Memory B cell (primary cell): ENCODE measurements at regions not wholly inside any gene's neighbourhood (a gene's known extent, or its start where the extent isn't known, plus 50 kb on each side); places are given as distances from the start of the nearest gene placed in this dataset.

Experiments
- ATAC-seq: fragments of 150-1000 bp; cut with Tn5 transposase; 2 replicates; pipeline ENCODE4 v1.10.0; 2021; ENCODE audit warnings: low read depth, mild to moderate bottlenecking, moderate library complexity
- DNase-seq, 2 donors: peaks; one replicate each; pipeline ENCODE4 v3.0.0; 2022; ENCODE audit warnings: low spot score in 2 of 2
- H3K27ac Mint-ChIP-seq: one replicate; pipeline ENCODE4 v1.8.0; 2022; ENCODE audit warnings: mild to moderate bottlenecking, moderate library complexity, mixed read lengths
- H3K27me3 Mint-ChIP-seq: one replicate; pipeline ENCODE4 v1.8.0; 2022; ENCODE audit warnings: mixed read lengths
- H3K36me3 Mint-ChIP-seq: one replicate; pipeline ENCODE4 v1.8.0; 2022; ENCODE audit warnings: mild to moderate bottlenecking, mixed read lengths
- H3K4me1 Mint-ChIP-seq: one replicate; pipeline ENCODE4 v1.8.0; 2022; ENCODE audit warnings: mixed read lengths
- H3K4me3 Mint-ChIP-seq: one replicate; pipeline ENCODE4 v1.8.0; 2022; ENCODE audit warnings: mild to moderate bottlenecking, moderate library complexity, mixed read lengths
- H3K9me3 Mint-ChIP-seq: one replicate; pipeline ENCODE4 v1.8.0; 2022; ENCODE audit warnings: mixed read lengths

DNA sequence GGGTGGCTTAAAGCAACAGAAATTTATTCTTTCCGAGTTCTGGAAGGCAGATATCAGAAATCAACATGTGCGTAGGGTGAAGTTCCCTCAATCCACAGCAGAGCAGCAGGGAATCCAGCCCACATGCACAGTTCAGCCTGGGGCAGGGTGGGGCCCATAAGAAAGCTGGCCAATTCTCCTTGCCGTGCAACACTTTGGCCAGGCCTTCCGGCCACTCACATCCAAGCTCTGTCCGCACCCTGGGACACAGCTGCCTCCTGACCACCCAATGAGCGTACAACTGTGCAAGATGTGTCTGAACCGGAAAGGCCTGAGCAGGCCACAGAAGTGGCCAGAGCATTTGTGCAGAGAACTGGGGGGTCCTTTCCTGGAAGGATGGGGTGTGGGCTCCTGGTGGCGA is 274.9 kb downstream of the GADD45G start:
- no peak for DNase-seq
- no peak for ATAC-seq
- Mint-ChIP-seq H3K27ac (no peak overlapping the region), H3K4me1 (no peaks in the 10 kb centered on the region), H3K36me3 (no peaks in the 10 kb centered on the region), H3K27me3 (peaks cover 2% of the 10 kb centered on the region), H3K4me3 (no peak overlapping the region), H3K9me3 (no peaks in the 10 kb centered on the region)

DNA sequence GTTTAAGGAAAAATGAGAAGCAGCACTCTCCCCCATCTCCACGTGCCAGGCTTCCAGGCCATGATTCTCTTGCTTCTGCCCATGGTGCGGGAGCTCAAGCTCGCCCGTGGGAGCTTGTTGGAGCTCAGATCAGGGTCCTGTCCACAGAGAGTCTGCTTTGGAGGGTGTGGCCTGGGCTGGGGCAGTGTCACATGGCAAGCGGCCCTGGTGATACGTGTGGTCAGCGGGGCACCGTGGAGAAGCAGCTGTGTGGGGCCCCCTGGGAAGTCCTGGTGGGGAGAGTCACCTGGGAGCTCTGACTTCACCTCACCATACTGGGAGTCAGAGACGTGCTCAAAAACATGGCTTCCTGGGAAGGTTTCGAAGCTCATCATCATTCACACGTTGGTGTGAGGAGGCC is 275.3 kb downstream of the GADD45G start:
- H3K4me1 Mint-ChIP-seq: no peaks in the 10 kb centered on the region
- no peak for ATAC-seq
- DNase-seq: no peak
- no peak overlapping the region for H3K27ac Mint-ChIP-seq
- H3K27me3 Mint-ChIP-seq: peaks cover 2% of the 10 kb centered on the region
- no peak overlapping the region for H3K4me3 Mint-ChIP-seq
- H3K36me3 Mint-ChIP-seq: no peaks in the 10 kb centered on the region
- no peaks in the 10 kb centered on the region for H3K9me3 Mint-ChIP-seq

DNA sequence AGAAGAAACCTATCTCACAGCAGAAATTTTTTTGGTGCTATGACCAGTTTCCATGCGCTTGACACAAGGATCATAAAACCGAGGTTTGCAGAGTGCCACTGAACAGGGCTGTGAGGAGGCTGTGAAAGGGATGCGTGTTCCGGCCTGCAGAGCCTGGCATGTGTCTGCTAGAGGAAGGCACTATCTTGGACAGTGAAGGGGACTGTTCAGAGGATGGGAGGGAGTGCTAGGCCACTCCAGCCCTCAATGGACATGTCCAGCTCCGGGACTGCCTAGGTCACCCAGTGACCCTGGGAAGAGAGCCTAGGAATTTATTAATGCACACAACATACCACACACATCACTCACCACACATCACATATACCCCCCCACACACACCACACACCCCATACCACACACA is 275.9 kb downstream of the GADD45G start:
- ATAC-seq (no peak), DNase-seq (no peak)
- H3K27ac Mint-ChIP-seq: no peak overlapping the region
- H3K9me3 Mint-ChIP-seq: no peaks in the 10 kb centered on the region
- no peaks in the 10 kb centered on the region for H3K4me1 Mint-ChIP-seq
- no peaks in the 10 kb centered on the region for H3K36me3 Mint-ChIP-seq
- H3K4me3 Mint-ChIP-seq: no peak overlapping the region
- peaks cover under 1% of the 10 kb centered on the region for H3K27me3 Mint-ChIP-seq

GRCh38 chr9:89881431-89881830 is 276.6 kb downstream of the GADD45G start:
- ATAC-seq: no peak
- DNase-seq: no peak
- no peaks in the 10 kb centered on the region for H3K4me1 Mint-ChIP-seq
- H3K27ac Mint-ChIP-seq: no peak overlapping the region
- H3K27me3 Mint-ChIP-seq: no peaks in the 10 kb centered on the region
- no peaks in the 10 kb centered on the region for H3K9me3 Mint-ChIP-seq
- H3K4me3 Mint-ChIP-seq: no peak overlapping the region
- H3K36me3 Mint-ChIP-seq: no peaks in the 10 kb centered on the region

DNA sequence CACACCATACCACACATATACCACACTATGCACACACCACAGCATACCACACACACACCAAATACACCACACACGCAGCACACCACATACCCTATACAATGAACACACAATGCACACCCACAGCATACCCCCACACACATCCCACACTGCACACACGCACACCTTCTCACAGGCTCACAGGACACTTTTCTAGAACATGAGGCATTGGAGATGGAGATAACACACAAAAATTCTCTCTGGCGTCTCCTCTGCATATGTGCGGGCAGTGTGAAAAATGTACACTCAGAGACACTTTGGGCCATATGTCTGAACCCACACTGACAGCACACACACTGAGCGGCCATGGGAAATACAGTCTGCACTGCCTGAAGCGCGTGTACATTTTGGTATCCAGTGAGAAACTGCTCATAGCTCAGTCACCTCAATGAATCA is 278.1 kb downstream of the GADD45G start:
- DNase-seq: no peak
- H3K27ac Mint-ChIP-seq: no peak overlapping the region
- no peaks in the 10 kb centered on the region for H3K4me1 Mint-ChIP-seq
- H3K27me3 Mint-ChIP-seq: no peaks in the 10 kb centered on the region
- no peak overlapping the region for H3K4me3 Mint-ChIP-seq
- no peak for ATAC-seq
- no peaks in the 10 kb centered on the region for H3K9me3 Mint-ChIP-seq
- H3K36me3 Mint-ChIP-seq: no peaks in the 10 kb centered on the region

DNA sequence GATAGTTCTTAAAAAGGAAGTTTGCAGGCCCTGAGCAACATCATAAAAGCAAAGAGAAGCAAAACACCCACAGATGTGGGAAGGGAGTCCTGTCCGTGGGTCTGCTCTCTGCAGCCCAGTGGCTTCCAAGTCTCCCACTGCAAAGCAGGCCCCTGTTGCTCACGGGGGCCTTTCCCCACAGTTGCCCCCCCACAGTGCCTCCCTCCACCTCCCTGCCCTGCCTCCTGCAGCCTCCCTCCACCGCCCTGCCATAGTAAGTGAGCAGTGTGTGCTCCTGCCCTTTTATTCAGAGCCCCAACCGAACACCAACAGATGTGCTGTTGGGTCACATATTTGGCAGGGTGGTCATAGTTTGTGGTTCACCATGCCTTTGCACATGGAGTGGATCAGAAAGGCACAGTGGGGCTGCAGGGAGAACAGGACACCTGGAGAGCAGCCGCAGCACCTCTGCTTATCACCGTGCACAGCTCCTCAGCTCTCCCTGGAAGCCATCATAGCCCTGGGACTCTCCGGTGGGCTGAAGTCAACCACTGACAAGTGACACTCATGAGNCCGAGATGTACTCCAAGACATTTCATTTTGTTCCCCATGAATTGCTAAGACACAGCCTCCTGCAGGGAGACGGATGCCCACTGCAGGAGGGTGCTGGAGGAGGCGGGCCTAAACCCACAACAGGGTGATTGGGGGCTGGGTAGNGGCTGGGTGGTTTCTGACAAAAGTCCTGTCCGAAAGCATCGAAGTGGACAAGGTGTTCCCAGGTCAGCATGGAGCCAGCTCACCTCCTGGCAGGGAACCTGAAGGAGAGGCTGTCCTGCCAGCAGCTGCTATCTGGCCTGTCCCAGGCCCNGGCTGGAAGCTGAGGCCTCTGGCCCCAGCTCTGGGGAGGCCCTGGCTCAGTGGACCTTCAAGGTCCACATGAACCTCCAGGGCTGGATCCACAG is 278.9 kb downstream of the GADD45G start:
- Mint-ChIP-seq H3K9me3 (no peaks in the 10 kb centered on the region), H3K4me3 (no peak overlapping the region), H3K27ac (no peak overlapping the region), H3K36me3 (no peaks in the 10 kb centered on the region), H3K4me1 (no peaks in the 10 kb centered on the region), H3K27me3 (no peaks in the 10 kb centered on the region)
- DNase-seq (no peak), ATAC-seq (no peak)

DNA sequence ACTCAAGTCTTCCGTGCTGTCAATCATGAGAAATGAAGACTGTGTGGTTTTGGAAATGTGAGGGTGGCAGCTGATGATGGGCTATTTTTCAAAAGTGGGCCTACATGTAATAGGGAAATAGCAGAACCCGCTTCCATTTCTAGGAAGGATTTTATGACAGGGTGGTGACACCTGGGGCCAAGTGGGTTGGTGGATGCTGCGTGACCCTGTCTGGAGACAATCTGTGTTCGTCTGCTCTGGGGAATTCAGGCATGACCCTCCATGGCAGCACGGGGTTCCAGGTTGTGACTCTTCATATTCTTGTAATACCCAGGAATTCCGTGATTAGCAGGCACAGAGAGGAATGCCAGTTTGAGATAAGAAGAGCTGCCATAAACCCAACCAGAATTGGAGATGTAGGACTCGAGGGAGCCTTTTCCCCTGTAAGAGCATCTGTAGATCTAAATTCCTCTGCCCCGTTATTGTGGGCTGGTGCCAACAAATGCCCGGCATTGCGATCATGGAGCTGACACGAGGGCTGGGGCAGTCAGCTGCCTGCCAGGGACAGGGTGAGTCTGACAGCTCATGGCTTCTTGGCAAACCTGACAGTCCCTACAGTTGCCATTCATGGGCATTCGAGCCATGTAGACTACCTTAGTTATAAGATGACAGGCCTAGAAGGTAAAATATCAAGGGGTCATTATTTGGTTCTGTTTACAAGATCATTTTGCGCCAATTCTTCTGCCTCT is 279.7 kb downstream of the GADD45G start:
- DNase-seq (no peak), ATAC-seq (no peak)
- no peaks in the 10 kb centered on the region for H3K9me3 Mint-ChIP-seq
- H3K4me1 Mint-ChIP-seq: no peaks in the 10 kb centered on the region
- H3K36me3 Mint-ChIP-seq: no peaks in the 10 kb centered on the region
- no peak overlapping the region for H3K27ac Mint-ChIP-seq
- H3K4me3 Mint-ChIP-seq: no peak overlapping the region
- H3K27me3 Mint-ChIP-seq: no peaks in the 10 kb centered on the region

DNA sequence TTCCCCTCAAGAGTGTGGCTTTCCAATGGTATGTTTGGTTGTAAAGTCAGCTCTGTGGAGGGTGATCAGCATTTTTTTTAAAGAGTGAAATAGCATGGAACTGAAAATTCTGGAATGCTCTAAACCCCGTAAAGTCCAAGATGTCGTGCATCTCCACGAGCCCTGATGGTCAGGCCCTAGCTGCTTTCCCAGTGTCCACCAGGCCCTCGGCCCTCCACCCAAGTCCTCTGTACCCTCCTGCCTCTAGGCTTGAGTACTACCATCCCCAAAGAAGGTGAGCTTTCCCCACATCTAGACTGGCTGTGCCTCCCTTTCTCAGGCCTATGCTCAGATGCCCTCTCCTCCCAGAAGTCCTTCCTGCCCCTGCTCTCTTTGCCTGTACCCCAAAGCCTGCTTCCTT is 280.3 kb downstream of the GADD45G start:
- Mint-ChIP-seq H3K36me3 (no peaks in the 10 kb centered on the region), H3K27ac (no peak overlapping the region), H3K27me3 (no peaks in the 10 kb centered on the region), H3K4me3 (no peak overlapping the region), H3K4me1 (no peaks in the 10 kb centered on the region), H3K9me3 (no peaks in the 10 kb centered on the region)
- ATAC-seq (no peak), DNase-seq (no peak)

DNA sequence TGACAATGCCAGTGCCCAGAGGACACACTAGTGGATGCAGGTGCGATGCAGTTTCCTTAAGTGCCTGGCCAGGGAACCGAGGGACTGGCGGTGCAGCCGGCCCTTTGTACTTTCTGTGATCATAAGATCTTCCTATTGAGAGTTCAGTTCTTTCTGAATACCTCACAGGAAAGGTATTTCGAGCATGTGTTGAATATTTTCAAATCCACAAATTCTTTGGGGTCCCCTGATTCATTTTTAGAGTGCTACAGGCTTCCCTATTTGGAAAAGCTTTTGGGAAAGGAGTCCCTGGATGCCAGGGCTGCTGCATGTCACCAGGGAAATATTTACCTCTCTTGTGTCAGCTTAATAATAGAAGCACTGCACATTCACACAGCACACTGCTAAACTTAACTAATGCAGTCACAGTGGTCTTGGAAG is 281.5 kb downstream of the GADD45G start:
- DNase-seq: no peak
- ATAC-seq: no peak
- Mint-ChIP-seq H3K4me1 (no peaks in the 10 kb centered on the region), H3K4me3 (no peak overlapping the region), H3K27ac (no peak overlapping the region), H3K27me3 (no peaks in the 10 kb centered on the region), H3K36me3 (no peaks in the 10 kb centered on the region), H3K9me3 (no peaks in the 10 kb centered on the region)

DNA sequence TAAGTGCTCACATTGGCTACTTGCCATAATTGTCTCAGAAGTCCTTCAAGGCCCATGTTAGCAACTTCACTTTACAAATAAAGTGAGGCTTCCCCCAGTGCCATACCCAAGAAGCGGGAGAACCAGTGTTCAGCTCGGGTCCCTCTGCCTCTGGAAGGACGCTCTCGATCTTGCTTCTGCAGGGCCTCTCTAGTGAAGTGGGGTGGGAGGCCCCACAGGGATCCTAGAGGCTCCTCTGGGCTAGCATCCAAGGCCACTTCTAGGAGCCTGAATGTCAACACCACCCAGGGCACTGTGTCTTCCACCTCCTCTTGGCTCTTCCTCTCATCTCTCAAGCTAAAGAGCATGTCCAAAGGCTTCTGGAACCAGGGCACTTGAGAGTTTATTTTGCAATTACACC is 282.5 kb downstream of the GADD45G start:
- no peaks in the 10 kb centered on the region for H3K4me1 Mint-ChIP-seq
- no peak overlapping the region for H3K27ac Mint-ChIP-seq
- H3K9me3 Mint-ChIP-seq: no peaks in the 10 kb centered on the region
- DNase-seq (no peak), ATAC-seq (no peak)
- no peaks in the 10 kb centered on the region for H3K27me3 Mint-ChIP-seq
- H3K4me3 Mint-ChIP-seq: no peak overlapping the region
- no peaks in the 10 kb centered on the region for H3K36me3 Mint-ChIP-seq

- Mint-ChIP-seq H3K27ac (no peak overlapping the region), H3K36me3 (no peaks in the 10 kb centered on the region), H3K4me1 (no peaks in the 10 kb centered on the region), H3K4me3 (no peak overlapping the region), H3K9me3 (no peaks in the 10 kb centered on the region), H3K27me3 (peaks cover 3% of the 10 kb centered on the region)
- ATAC-seq (no peak), DNase-seq (no peak)
Observed at GRCh38 chr9:89888233-89888632, 283.4 kb downstream of the GADD45G start.

DNA sequence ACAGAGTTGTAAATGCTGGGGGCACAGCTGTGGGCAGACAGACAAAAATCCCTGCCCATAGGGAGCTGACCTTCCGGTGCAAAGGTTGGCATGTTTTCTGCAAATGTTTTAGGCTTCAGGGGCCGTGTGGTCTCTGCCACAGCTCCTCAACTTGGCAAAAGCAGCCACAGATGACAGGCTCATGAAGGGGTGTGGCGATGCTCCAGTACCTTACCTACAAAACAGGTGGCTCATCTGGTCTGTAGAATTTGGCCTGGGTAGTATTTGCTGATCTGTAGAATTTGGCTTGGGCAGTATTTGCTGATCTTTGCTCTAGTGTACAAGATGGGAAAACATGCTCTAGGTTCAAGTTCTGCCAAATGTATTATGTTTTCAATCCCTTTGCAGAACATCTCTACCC is 283.9 kb downstream of the GADD45G start:
- Mint-ChIP-seq H3K27ac (no peak overlapping the region), H3K4me1 (no peaks in the 10 kb centered on the region), H3K9me3 (no peaks in the 10 kb centered on the region), H3K4me3 (no peak overlapping the region), H3K36me3 (no peaks in the 10 kb centered on the region), H3K27me3 (peaks cover 3% of the 10 kb centered on the region)
- no peak for ATAC-seq
- no peak for DNase-seq

GRCh38 chr9:89889865-89890264 is 285.1 kb downstream of the GADD45G start:
- Mint-ChIP-seq H3K4me1 (no peaks in the 10 kb centered on the region), H3K27me3 (peaks cover 3% of the 10 kb centered on the region), H3K4me3 (no peak overlapping the region), H3K36me3 (no peaks in the 10 kb centered on the region), H3K9me3 (no peaks in the 10 kb centered on the region), H3K27ac (no peak overlapping the region)
- ATAC-seq (no peak), DNase-seq (no peak)

GRCh38 chr9:89890326-89890980 is 285.6 kb downstream of the GADD45G start:
- H3K4me1 Mint-ChIP-seq: no peaks in the 10 kb centered on the region
- DNase-seq (no peak), ATAC-seq (no peak)
- peaks cover 3% of the 10 kb centered on the region for H3K27me3 Mint-ChIP-seq
- no peak overlapping the region for H3K27ac Mint-ChIP-seq
- no peaks in the 10 kb centered on the region for H3K36me3 Mint-ChIP-seq
- H3K9me3 Mint-ChIP-seq: no peaks in the 10 kb centered on the region
- no peak overlapping the region for H3K4me3 Mint-ChIP-seq
